ENCODE measurements at regions not wholly inside any gene's neighbourhood (a gene's known extent, or its start where the extent isn't known, plus 50 kb on each side); places are given as distances from the start of the nearest gene placed in this dataset.
"Not testable (repeated sequence)": the region's sequence is repeated elsewhere in the genome, so short reads cannot be mapped to it uniquely, and the experiment has no call there.

DNA sequence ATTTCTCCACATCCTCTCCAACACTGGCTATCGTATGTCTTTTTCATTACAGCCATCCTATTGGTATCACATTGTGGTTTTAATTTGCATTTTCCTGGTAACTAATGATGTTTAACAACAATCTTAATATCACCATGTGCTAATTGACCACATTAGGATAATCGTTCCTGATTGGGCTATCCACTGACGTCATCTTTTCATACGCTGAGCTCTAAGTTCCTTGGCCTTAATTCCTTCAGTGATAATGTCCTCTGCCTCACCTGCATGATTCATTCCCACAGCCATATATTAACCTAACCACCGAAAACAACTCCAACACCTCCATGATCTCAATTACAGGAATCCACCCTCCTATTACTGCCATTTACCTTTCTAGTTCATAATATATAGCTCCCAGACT is 547.9 kb upstream of the BRINP1 start:
- no peak for DNase-seq (ENCODE audit: low spot score)

DNA sequence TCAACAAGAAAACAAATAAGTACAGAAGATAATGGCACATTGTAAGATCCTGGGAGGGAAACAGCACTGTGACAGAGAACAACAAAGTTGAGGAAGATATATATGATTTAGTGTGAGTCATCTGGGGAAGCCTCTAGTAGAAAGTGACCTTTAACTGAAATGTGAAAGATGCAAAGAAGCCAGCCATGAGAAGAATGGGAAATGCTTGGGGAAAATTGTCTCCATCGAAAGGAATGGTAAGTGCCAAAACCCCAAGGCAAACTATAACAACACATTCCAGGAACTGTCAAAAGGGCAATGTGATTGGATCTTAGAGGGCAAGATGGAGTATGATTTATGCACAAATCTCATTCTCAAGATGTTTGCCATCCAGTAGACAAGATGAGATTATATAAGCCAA is 537.8 kb upstream of the BRINP1 start:
- DNase-seq (ENCODE audit: low spot score): no peak

DNA sequence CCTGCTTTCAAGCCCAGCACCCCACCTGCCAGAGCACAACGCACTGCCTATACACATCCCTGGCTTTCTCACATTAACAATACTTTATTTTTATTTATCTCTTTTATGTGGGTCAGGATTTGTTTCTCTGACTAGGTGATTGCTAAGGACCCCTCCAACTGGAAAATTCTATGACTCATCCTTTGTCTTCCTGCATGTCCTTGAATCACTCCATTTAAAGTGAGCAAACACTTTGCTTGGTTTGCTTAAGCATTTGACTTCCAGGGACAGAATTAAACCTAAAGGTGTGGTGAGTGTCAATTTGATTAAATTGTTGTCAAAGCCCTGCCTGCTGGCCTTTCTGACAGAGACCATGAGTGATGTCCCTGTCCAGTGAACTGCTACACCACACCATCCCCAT is 536.5 kb upstream of the BRINP1 start:
- DNase-seq (ENCODE audit: low spot score): no peak

DNA sequence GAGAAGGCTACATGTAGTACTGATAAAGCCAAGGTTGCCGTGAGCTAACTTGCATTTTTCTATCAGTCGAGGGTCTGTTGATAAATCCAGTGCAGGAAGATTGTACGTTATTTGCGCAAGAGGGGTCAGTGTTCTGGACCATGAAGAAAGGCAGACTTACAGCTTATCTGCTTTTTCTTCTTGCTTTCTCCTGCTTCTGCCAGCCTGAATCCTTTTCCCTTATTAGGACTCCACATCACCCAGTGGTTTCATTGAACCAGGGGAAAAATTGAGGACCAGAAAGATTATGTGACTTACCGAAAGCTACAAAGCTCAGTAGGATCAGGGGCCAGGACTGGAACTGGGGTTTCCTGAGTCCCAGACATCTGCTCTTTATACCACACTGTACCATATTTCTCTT is 534.6 kb upstream of the BRINP1 start:
- DNase-seq (ENCODE audit: low spot score): no peak

DNA sequence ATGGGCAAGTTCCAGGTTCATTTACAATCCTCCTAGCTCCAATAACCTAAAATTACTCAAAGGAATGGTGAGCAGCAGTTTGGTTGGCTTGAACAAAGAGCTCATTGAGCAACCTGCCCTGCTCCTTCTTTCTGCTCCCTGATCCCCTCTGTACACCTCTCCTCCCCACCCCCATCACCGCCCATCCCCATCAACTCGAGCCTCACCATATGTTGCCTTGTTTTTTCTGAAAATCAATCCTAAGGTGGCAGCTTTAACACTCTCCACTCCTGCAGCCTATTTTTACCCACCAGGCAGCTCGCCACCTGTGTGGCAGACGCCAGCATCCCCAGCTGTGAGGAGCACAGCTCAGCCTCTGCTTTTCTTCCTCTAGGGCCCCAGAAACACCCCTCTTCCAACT is 533.4 kb upstream of the BRINP1 start:
- DNase-seq (ENCODE audit: low spot score): no peak

DNA sequence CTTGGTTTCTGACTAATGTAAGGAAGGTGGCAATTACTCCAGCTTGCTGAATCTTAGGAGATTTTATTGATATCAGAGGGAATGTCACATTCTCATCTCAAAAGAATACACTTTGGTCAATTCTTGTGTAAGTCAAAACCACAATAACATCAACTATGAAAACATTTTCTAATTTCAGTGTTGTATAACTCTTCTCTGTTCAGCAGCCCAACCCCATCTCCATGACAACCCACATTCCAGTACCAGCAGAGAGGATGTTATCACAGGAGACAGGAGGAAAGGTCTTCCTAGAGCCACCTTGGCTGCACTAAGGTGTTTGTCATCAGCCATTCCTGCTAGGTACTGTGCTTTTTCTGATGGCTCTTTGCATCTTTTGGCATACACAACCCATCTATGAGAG is 529.1 kb upstream of the BRINP1 start:
- no peak for DNase-seq (ENCODE audit: low spot score)

DNA sequence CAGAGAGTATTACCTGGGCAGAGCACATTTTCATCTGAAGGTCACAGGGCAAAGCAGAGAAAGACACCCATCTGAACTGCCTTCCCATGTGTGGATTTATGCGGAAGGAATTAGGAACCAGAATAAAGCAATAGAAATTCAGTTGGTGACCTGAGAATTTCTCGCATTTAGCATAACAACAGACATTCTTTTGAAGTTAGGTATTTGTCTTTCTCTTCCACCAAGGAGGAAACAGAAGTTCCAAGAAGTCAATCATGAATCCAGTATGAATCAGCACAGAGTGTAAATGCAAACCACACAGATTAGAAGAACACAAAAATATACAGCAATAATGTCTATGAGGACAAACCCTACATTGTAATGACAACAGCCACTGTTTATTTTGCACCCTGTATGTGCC is 515.2 kb upstream of the BRINP1 start:
- DNase-seq (ENCODE audit: low spot score): no peak

DNA sequence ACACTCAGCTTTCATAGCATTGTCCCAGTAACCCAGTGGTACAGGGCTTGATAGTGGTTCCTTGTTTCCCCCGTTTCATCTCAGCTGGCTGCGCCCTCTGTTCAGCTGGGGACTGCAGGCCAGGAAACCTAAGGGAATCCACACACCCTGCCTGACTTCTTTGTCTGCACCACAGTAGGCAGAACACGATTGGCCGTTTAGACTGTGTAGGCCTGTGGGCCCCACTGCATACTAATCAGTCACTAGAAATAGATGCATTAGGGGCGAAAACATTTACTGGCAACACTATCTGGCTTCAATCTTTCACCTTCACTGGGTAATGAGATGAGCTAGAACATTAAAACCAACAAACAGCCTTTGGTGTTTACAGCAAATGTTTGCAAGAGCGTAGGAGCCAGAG is 512.7 kb upstream of the BRINP1 start:
- no peak for DNase-seq (ENCODE audit: low spot score)

DNA sequence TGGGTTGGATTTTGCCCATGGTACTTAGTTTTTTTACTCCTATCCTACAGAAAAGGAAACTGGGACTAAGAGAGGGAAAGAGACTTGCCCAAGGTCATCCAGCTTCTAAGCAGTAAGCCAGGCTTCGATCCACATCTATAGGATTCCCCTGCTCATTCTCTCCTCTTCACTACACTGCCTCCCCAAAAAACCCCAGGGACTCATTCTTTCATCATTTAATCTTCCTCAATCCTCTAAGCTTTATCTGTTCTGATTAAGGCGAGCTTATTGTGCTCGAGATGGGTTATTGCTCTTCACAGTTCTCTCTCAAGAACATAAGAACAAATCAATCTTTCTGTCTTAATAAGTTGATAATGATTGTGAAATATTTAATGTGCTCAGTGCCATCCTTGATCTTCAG is 511.1 kb upstream of the BRINP1 start:
- DNase-seq (ENCODE audit: low spot score): no peak

DNA sequence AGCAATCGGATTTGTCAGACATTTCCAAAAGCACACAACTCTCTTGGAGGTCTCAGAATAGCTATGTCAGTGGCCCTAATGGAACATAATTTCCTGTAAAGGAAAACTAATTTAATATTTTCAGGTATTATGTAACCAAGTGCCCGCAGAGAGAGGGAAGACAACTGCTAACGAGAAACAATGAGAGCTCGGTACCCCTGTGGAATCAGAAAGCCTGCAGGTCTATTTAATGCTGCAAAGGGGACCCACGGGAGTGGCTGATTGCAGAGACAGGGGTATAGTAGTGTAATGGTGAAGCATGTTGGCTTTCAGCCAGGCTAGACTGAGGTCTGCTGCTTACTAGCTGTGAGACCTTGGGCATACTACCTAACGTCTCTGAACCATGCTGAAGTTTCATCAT is 508.1 kb upstream of the BRINP1 start:
- no peak for DNase-seq (ENCODE audit: low spot score)

DNA sequence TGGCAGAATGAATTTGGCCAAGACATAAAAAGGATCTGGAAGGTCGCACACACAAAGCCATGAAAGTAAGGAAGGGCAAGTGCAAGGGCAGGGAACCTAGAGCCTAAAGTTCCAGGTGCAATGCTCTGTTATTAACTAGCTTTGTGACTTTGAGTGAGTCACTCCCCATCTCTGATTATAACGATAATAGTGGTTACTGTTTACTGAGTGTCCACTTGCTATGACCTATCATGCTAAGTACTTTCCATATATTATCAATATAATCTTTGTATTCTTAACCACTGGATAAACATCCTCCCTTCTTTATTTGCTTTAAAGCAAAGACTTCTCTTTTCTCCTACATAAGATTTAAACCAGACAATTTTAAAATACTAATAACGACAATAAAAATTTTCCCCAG is 504.6 kb upstream of the BRINP1 start:
- DNase-seq (ENCODE audit: low spot score): no peak

DNA sequence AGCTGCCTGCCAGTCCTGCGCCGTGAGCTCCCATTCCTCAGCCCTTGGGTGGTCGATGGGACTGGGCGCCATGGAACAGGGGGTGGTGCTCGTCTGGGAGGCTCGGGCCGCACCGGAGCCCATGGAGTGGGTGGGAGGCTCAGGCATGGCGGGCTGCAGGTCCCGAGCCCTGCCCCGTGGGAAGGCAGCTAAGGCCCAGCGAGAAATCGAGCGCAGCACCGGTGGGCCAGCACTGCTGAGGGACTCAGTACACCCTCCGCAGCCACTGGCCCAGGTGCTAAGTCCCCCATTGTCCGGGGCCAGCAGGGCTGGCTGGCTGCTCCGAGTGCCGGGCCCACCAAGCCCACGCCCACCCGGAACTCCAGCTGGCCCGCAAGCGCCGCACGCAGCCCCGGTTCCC is 501.0 kb upstream of the BRINP1 start:
- DNase-seq (ENCODE audit: low spot score): not testable (repeated sequence)

DNA sequence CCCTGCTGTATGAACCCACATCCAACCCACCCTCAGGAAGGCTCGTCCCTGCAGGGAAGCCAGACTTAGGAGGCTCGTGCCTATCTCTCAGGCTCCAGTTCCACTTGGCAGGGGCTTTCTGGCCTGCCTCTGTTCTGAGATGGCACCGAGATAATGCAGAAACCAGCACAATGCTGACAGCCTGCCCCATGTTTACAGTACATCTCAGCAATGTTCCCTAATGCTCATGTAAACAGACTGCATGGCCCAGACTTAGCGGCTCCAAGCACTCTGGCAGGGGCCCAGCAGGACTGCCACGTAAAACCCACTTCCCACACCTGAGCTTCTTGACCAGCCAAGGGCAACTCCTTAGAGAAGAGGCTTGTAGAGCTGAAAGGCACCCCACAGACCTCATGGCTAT is 499.5 kb upstream of the BRINP1 start:
- no peak for DNase-seq (ENCODE audit: low spot score)

DNA sequence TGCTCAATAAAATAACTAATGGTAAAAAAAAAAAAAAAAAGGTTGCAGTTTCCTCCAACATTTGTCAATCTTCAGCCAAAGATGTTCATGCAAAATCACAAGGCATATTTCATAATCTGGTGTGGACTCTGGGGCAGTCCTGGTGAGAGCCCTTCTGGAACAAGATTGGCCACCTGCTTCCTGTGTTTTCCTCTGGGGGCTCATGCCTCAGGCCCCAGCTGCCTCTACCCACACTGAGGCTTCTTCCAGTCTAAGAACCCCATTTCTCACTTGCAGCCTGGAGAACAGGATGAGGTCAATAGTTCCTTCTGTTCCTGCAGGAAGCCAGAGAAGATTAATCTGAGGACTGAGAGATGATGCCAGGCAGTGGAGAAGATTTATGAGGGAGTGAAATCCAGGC is 492.6 kb upstream of the BRINP1 start:
- no peak for DNase-seq (ENCODE audit: low spot score)

DNA sequence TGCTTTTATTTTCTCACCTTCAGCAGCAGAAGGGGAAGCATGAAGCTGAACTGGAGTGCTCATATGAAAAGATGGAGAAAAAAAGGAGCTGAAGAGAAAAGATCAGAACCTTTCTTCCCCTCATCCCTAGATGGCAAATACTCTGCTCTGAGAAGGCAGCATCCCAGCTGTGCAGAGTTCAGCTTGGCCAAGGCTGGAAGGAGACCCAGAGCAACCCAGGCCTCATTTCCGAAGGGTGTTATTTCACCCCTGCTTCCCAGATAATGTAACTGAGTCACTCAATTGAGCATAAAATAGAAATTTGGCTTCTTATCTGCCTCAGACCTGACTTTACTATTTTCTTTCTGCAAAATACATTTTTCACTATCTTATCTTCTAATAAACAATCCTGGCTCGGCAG is 489.9 kb upstream of the BRINP1 start:
- DNase-seq (ENCODE audit: low spot score): no peak

DNA sequence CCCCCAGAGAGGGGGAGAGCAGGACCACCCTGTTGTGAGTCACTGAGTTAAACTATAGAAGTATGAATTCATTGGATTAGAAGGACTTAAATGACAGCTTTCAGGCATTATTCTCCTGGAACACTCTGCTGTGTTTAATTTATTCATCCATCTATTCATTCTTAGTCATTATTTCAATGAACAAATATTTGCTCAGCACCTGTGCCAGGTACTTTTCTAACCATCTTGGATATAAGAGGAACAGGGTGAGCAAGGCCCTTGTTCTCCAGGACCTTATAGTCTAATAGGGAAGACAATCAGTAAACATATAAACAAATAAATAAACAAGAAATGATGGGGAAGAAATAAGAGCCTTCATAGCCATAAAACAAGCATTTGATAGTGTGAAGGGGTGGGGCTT is 483.9 kb upstream of the BRINP1 start:
- DNase-seq (ENCODE audit: low spot score): no peak

DNA sequence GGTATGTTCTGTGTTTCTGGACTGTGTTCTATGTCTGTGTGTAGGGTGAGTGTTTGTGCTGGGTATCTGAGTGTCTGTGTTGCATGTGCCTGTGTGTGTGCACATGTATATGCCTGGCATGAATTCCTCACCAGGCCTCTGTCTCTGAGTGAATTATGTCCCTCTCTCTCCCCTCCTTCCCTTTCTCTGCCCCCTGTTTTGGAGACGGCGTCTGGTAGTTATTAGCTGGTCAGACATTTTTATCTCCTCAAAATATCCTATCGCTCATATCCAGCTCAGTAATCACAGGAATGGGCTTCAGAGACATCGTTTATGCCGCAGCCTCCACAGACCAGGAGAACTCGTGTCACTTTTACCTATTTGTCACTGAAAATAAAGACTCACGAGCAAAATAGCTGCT is 483.2 kb upstream of the BRINP1 start:
- DNase-seq (ENCODE audit: low spot score): no peak

DNA sequence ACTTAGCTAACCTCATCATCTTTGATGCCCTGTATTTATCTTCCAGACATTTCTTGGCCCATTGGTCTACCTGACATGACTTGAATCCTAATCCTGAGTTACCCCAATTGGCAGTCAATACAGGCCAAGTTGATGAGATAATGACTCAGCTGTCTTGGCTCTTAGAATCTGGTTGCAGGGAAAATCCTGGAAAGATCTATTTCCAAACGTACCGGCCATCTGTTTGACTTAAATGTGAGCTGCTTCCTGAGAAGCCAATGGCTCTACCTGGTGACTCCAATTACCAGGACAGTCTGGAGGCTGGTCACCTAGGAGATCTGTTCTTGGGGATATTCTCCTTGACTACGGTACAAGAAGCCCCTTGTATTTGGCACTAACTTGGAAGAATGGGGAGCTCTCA is 475.2 kb upstream of the BRINP1 start:
- DNase-seq (ENCODE audit: low spot score): no peak

DNA sequence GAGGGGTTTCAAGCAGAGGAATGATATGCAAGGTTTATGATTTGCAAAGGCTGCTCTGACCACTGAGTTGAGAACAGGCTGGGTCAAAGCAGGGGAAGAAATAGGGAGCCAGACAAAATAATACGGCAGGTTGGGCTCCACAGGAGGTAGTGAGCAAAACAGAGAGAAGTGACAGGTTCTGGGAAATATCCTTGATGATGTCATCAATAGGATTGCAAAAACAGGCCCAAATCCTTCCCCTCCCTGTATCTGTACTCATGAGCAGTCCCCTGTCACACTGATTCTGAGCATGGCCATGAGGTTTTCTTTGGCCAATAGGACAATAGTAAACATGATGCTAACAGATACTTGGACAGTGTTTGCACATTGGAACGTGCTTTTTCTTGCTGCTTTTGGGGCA is 471.8 kb upstream of the BRINP1 start:
- no peak for DNase-seq (ENCODE audit: low spot score)

DNA sequence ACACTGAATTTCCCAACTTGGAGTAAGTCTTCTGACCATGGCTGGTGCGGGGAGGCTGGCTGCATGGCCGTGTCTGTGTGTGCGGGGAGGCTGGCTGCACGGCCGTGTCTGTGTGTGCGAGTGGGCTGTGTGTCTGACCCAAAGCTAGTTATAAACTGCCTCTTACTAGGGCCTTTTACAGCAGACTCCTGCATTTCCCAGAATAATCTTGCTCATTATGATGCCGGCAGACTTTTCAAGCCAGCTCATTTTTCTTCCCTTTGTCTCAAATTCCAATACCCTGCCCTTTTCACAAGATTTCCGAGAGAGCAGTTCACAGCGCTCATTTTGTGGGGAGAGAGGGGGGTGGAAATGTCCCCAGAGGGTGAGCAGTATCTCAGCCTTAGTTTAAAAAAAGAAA is 470.7 kb upstream of the BRINP1 start:
- DNase-seq (ENCODE audit: low spot score): no peak

DNA sequence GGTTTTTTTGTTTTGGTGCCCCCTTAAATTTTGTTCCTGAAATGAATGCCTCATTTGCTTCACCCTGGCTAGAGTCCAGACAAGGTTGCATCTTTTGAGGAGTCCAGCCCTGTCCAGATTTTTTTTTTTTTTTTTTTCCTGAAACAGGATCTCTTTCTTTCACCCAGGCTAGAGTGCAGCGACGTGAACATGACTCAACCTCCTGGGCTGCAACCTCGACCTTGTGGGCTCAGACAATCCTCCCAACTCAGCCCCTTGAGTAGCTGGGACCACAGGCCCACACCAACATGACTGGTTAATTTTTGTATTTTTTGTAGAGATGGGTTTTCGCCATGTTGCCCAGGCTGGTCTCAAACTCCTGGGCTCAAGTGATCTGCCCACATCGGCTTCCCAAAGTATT is 469.0 kb upstream of the BRINP1 start:
- DNase-seq (ENCODE audit: low spot score): no peak

DNA sequence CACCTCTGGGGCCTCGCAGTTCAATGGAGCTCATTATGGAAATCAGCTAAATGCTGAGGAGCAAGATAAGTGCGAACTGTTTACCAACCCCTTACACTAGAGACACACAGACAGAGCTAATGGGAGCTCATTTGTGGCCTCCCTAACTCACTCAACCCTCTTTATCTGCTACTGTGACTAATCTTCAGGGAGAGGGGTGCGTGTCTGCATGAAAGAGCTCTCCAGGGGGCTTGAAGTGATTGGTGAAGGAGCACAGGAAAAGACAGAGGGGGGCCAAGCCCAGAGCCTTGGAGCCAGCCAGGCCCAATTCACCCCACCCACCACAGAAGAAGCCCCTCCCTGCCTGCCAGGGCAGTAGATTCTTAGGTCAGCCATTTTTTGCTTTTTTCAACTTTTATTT is 466.8 kb upstream of the BRINP1 start:
- no peak for DNase-seq (ENCODE audit: low spot score)

DNA sequence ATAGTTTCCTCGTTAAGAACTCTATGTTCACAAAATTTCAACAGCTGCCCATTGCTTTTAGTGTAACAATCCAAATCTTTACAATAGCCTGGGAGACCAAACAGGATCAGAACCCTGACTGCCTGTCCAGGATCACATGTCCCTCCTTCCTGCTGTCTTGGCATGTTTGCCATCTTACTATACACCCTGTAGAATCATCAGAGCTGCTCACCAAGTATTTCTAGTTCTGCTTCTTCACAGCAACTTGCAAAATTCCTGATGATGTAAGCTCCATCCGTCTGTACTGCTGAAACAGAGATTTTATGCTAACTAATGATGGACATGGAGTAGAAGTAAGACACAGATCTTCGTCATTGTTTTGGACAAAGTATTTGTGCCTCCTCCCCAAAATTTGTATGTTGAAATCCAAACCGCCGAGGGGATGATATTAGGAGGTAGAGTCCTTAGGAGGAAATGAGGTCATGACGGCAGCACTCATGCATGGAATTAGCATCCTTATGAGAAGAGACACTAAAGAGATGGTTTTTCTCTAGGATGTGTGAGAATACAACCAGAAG is 464.9 kb upstream of the BRINP1 start:
- DNase-seq (ENCODE audit: low spot score): no peak

DNA sequence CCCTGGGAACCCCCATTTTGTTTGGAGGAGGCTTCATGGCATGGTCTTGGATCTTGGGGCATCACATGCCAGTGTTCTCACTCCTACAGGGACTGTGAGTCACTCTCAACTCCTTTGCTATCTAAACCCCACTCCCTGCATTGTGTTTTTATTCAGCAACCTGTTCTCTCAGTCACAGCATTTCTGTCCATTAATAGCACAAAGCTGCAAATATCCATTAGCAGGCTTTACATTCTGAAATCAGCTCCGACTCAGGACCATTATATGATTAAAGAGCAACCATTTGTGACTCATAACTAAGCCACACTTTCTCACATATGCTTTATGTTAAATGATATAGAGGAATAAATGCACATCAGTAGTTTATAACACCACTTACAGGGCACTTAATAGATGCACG is 462.1 kb upstream of the BRINP1 start:
- no peak for DNase-seq (ENCODE audit: low spot score)

DNA sequence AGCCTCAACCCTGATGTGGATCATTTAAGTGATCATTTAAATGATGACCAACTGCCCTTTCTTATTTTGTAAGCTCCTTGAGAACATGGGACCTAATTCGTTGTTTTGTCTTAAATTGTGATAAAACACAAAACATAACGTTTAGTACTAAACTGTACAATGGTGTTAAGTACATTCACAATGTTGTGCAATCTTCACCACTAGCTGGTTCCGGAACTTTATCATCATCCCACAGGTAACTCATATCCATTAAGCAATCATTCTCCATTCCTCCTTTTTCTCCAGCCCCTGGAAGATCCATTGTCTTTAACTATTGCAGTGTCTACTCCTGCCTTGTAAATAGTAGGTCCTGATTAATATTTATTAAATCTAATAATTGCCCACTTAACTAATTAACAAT is 460.5 kb upstream of the BRINP1 start:
- no peak for DNase-seq (ENCODE audit: low spot score)
